HuH-7 (cell line): ENCODE measurements at regions not wholly inside any gene's neighbourhood (a gene's known extent, or its start where the extent isn't known, plus 50 kb on each side); places are given as distances from the start of the nearest gene placed in this dataset.
"Not testable (repeated sequence)": the region's sequence is repeated elsewhere in the genome, so short reads cannot be mapped to it uniquely, and the experiment has no call there.

Experiments
- DNase-seq: peaks from one replicate; pipeline ENCODE4 v3.0.0; 2011; ENCODE audit warnings: low spot score

- not testable (repeated sequence) for DNase-seq
Observed at GRCh38 chr12:131288765-131289695, 335.3 kb downstream of the ADGRD1 start.

DNA sequence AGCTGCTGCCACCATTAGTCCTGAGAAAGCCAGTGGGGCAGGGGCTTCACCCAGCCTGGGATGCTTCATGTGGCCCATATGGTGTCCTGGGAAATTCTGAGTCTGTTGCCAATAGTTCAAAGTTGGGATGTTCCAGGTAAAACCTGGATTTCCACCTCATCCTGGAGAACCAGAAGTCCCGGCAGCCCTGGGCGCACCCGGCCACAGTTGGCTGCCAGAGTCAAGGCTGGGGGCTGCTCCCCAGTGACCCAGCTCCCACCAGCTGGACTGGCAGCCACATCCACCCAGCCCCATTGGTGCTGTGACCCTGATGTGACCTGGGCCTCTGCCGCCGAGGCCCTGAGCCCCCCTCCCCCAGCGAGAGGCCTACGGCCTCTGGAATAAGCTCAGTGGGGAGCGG lies 336.1 kb downstream of the ADGRD1 start:
- DNase-seq: not testable (repeated sequence)

DNA sequence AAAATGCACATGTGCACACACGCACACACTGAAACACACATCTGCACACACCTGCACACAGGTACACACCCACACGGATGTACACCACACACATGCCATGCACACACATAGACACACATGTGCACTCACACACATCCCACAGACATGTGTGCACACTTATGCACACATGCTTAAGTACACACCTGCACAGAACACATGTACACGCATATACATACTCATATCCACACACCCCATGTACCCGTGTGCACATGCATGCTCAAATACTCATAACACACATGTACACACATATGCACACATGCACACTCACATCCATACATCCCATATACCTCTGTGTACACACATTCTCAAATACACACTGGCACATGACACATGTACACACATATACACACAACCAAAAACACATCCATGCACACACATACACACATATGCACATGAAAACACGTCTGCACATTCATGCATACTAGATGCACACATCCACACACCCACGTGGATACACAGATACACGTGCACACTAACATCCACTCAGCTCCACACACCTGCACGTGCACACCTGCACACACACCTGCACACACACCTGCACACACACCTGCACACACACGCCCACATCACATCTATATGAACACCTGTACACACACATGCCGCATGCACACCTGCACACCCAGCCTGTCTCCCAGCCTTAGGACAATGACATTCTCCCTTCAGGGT lies 336.7 kb downstream of the ADGRD1 start:
- DNase-seq: no peak

GRCh38 chr12:131293071-131294015 lies 339.6 kb downstream of the ADGRD1 start:
- DNase-seq: not testable (repeated sequence)

DNA sequence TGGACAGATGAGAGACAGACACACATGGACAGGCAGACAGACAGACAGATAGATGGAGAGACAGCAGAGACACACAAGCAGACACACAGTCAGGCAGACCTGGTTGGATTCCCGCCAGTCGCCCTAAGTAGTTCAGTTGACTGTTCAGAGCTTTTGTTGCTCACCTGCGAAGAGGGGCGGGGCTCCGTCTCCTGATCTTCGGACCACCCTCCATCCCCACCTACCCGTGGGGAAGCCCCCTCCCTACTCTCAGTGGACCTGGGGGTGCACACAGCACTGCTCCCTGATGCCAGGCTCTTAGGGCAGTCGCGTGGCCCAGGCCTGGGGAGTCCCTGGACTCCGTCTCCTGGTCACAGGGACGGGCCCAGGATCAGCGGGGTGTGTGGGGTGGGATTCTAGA lies 341.0 kb downstream of the ADGRD1 start:
- not testable (repeated sequence) for DNase-seq

GRCh38 chr12:131295117-131295516 lies 341.4 kb downstream of the ADGRD1 start:
- DNase-seq: not testable (repeated sequence)

- not testable (repeated sequence) for DNase-seq
Observed at GRCh38 chr12:131295559-131295958, 341.9 kb downstream of the ADGRD1 start.

- not testable (repeated sequence) for DNase-seq
Observed at GRCh38 chr12:131296136-131296535, 342.4 kb downstream of the ADGRD1 start.

GRCh38 chr12:131296651-131297050 lies 342.9 kb downstream of the ADGRD1 start:
- not testable (repeated sequence) for DNase-seq

GRCh38 chr12:131298526-131299369 lies 345.0 kb downstream of the ADGRD1 start:
- DNase-seq: not testable (repeated sequence)

- DNase-seq: not testable (repeated sequence)
Observed at GRCh38 chr12:131299370-131299701, 345.6 kb downstream of the ADGRD1 start.

GRCh38 chr12:131303576-131303975 lies 349.9 kb downstream of the ADGRD1 start:
- DNase-seq: not testable (repeated sequence)

DNA sequence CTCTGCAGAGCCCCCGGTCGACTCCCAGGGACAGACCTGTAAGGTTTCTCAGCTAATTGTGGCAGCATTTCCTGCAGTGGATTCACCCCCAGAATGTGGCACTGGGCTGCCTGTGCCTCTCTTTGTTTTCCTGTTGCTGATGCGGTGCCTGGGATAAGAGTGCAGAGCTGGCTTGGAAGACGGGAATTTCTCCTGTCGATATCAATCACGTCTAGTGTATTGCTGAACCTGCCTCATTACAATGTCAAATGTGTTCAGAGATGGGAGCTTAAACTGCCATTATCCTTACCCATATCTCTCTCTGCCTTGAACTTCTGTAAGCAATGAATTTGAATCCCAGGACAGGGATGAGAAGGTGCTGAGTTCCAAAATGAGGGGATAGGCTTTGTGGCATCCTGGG lies 350.9 kb downstream of the ADGRD1 start:
- not testable (repeated sequence) for DNase-seq

GRCh38 chr12:131309700-131310099 lies 356.0 kb downstream of the ADGRD1 start:
- no peak for DNase-seq

GRCh38 chr12:131310227-131310969 lies 356.7 kb downstream of the ADGRD1 start:
- DNase-seq: not testable (repeated sequence)

- not testable (repeated sequence) for DNase-seq
Observed at GRCh38 chr12:131311279-131311722, 357.6 kb downstream of the ADGRD1 start.

DNA sequence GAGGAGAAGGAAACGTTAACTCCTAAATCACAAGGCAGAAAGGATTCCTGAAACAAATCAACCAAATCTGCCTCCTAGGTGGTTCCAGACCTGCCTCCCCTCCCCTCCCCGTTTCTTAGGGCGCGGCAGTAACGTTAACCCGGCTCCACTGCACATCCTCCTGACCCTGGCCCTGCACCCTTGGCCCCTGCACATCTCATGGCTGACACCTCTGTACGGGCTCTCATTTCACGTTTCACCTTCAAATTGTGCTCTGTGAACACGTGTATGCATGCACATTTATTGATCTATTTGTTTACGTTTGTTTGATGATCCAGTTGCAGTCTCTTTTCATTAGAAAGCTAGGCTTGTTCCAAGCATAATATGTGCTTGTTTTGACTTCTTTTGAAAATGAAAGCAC lies 358.1 kb downstream of the ADGRD1 start:
- no peak for DNase-seq

DNA sequence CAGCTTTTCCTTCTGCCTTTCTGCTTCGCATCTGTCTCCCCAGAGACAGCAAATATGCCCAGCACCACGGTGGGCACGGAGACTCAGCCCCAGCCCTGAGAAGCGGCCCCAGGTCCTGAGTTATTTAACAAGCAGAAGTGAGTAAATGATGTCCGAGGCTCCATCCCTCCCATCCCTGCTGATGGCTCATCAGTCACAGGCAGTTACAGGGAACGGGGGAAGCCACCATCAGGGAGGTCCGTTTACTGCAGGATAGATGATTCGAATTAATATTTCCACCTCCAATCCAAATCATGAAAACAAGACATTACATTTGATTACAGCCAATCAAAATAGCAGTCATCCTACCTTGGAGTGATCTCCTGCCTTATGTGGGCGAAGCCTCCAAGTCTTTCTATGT lies 358.7 kb downstream of the ADGRD1 start:
- DNase-seq: not testable (repeated sequence)

DNA sequence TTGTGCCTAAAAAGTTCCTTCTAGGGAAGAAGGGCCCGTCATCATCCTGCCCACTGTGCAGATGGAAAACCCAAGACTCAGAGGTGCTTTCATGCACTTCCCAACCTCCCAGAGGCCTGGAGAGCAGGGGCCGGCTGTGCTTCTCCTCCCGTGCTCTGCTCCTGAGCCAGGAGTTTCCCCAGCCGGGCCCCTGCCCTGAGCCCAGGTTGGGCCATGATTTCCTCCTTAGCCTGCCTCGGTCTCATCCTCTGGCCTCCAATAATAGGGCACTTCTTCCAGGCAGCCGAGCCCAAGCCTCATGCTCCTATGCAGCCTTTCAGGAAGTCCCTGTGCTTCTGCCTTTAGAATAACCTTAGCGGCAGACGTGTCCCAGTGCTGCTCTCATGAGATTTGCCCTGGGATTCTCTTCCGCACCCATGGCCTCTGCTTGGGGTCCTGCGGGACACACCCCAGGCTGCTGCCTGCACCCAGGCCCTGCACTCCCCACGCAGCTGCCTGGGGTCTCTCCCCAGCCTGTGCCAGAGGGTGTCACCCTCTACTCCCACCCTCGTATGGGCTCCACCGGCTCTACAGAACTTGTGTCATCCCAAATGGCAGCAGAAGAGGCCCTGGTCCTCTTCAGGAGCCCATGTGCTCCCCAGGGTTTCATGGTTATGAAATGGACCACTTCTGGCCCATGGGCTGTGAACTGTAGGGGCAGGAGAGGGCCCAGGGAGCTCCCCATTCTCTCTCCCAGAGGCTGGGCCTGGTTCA lies 359.3 kb downstream of the ADGRD1 start:
- no peak for DNase-seq
